ENCODE measurements at regions not wholly inside any gene's neighbourhood (a gene's known extent, or its start where the extent isn't known, plus 50 kb on each side); places are given as distances from the start of the nearest gene placed in this dataset.
"Not testable (repeated sequence)": the region's sequence is repeated elsewhere in the genome, so short reads cannot be mapped to it uniquely, and the experiment has no call there.

GRCh38 chr20:23299673-23300050, 50.9 kb upstream of the NXT1 start:
- in situ Hi-C loops (cut with MboI; ENCODE audit: low sequenced_read_pairs) = no loop called here

GRCh38 chr20:23298926-23299672, 51.5 kb upstream of the NXT1 start:
- in situ Hi-C loops (cut with MboI; ENCODE audit: low sequenced_read_pairs) = no loop called here

- in situ Hi-C loops (cut with MboI; ENCODE audit: low sequenced_read_pairs) = no loop called here
Measured at GRCh38 chr20:23298155-23298554, 52.4 kb upstream of the NXT1 start.

- in situ Hi-C loops (cut with MboI; ENCODE audit: low sequenced_read_pairs) = no loop called here
Measured at GRCh38 chr20:23296841-23297701, 53.5 kb upstream of the NXT1 start.

GRCh38 chr20:23295934-23296333, 54.7 kb upstream of the NXT1 start:
- in situ Hi-C loops (cut with MboI; ENCODE audit: low sequenced_read_pairs) = no loop called here

GRCh38 chr20:23294671-23295070, 55.9 kb upstream of the NXT1 start:
- in situ Hi-C loops (cut with MboI; ENCODE audit: low sequenced_read_pairs) = no loop called here

- in situ Hi-C loops (cut with MboI; ENCODE audit: low sequenced_read_pairs) = no loop called here
Measured at GRCh38 chr20:23294166-23294565, 56.4 kb upstream of the NXT1 start.

GRCh38 chr20:23293689-23294088, 56.9 kb upstream of the NXT1 start:
- in situ Hi-C loops (cut with MboI; ENCODE audit: low sequenced_read_pairs) = no loop called here

GRCh38 chr20:23292311-23292710, 58.3 kb upstream of the NXT1 start:
- in situ Hi-C loops (cut with MboI; ENCODE audit: low sequenced_read_pairs) = not testable (repeated sequence)

- in situ Hi-C loops (cut with MboI; ENCODE audit: low sequenced_read_pairs) = no loop called here
Measured at GRCh38 chr20:23291575-23292240, 58.9 kb upstream of the NXT1 start.

GRCh38 chr20:23290761-23291574, 59.6 kb upstream of the NXT1 start:
- in situ Hi-C loops (cut with MboI; ENCODE audit: low sequenced_read_pairs) = no loop called here

- in situ Hi-C loops (cut with MboI; ENCODE audit: low sequenced_read_pairs) = no loop called here
Measured at GRCh38 chr20:23289724-23290395, 60.7 kb upstream of the NXT1 start.

- in situ Hi-C loops (cut with MboI; ENCODE audit: low sequenced_read_pairs) = no loop called here
Measured at GRCh38 chr20:23289249-23289648, 61.3 kb upstream of the NXT1 start.

- in situ Hi-C loops (cut with MboI; ENCODE audit: low sequenced_read_pairs) = no loop called here
Measured at GRCh38 chr20:23287354-23288190, 63.0 kb upstream of the NXT1 start.

GRCh38 chr20:23286346-23286745, 64.2 kb upstream of the NXT1 start:
- in situ Hi-C loops (cut with MboI; ENCODE audit: low sequenced_read_pairs) = no loop called here

- in situ Hi-C loops (cut with MboI; ENCODE audit: low sequenced_read_pairs) = no loop called here
Measured at GRCh38 chr20:23285536-23285935, 65.1 kb upstream of the NXT1 start.

- in situ Hi-C loops (cut with MboI; ENCODE audit: low sequenced_read_pairs) = no loop called here
Measured at GRCh38 chr20:23284009-23284408, 66.6 kb upstream of the NXT1 start.

- in situ Hi-C loops (cut with MboI; ENCODE audit: low sequenced_read_pairs) = no loop called here
Measured at GRCh38 chr20:23283096-23283850, 67.3 kb upstream of the NXT1 start.

GRCh38 chr20:23282546-23282945, 68.0 kb upstream of the NXT1 start:
- in situ Hi-C loops (cut with MboI; ENCODE audit: low sequenced_read_pairs) = no loop called here
